ENCODE measurements at regions not wholly inside any gene's neighbourhood (a gene's known extent, or its start where the extent isn't known, plus 50 kb on each side); places are given as distances from the start of the nearest gene placed in this dataset.

GRCh38 chr15:98103570-98103969 lies 143.1 kb downstream of the ARRDC4 start:
- no peak for TF ChIP-seq EZH2 (IDR thresholded peaks at IDR 0.05; ENCODE audit: low read depth)
- no peak for TF ChIP-seq CTCF (conservative IDR thresholded peaks at IDR 0.05)
